ENCODE measurements at regions not wholly inside any gene's neighbourhood (a gene's known extent, or its start where the extent isn't known, plus 50 kb on each side); places are given as distances from the start of the nearest gene placed in this dataset.
"Not testable (repeated sequence)": the region's sequence is repeated elsewhere in the genome, so short reads cannot be mapped to it uniquely, and the experiment has no call there.

- DNase-seq = not testable (repeated sequence)
These were observed 67.4 kb upstream of the SSTR4 start for GRCh38 chr20:22967706-22968105.

- DNase-seq = not testable (repeated sequence)
These were observed 66.1 kb upstream of the SSTR4 start for GRCh38 chr20:22969031-22969430.

DNA sequence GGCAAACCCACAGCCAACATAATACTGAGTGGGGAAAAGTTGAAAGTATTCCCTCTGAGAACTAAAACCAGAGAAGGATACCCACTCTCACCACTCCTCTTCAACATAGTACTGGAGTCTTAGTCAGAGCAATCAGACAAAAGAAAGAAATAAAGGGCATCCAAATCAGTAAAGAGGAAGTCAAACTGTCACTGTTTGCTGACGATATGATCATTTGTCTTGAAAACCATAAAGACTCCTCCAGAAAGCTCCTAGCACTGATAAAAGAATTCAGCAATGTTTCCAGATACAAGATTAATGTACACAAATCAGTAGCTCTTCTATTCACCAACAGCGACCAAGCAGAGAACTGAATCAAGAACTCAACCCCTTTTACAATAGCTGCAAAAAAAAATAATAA is 64.0 kb upstream of the SSTR4 start:
- not testable (repeated sequence) for DNase-seq

DNA sequence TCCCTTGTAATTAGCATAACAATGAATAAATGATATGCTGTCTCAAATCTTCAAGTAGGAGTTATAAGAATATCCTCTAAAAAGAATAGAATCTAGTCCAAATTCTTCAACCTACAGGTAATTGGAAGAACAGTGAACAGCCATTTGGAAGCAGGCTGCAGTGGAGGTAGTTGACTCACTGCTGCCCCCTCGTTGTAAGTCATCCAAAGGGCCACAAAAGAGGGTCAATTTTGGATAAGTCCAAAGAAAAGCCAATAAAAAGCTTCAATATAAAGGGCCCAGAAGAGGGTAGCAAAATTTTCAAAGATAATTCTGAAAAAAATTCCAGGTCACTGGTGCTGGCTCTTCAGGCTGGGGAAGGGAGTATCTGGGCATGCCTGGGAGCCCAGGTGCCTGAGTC is 60.8 kb upstream of the SSTR4 start:
- peak; percentile 36 to 44 for DNase-seq

GRCh38 chr20:22977047-22977785 is 57.9 kb upstream of the SSTR4 start:
- no peak for DNase-seq

- peak in 1 of 2 experiments; percentile 30 for DNase-seq
These were observed 51.1 kb upstream of the SSTR4 start for GRCh38 chr20:22984008-22984407.

DNA sequence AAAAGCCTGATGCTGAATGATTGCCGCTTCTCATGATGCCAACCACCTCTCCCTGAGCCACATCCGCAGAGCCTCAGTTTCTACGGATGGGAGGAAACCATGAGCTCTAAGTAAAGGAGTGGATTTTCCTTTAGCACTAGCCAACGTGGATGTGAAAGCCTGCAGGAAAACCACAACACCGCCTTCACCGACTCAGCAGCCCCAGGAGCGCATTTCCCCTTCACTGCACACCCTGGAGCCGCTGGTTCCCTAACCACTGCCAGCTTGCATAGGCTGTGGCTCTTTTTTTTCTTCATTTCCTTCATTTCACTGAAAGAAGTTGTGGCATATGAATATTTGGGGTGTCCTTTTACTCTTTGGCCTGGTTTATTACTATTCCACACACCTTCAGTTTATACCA is 50.5 kb upstream of the SSTR4 start:
- DNase-seq = peak; percentile 89 to 91

- DNase-seq = peak in 1 of 2 experiments; percentile 12
These were observed 49.8 kb upstream of the SSTR4 start for GRCh38 chr20:22985239-22985778.
